Esophagus squamous epithelium (tissue), 4 donors: ENCODE measurements at regions not wholly inside any gene's neighbourhood (a gene's known extent, or its start where the extent isn't known, plus 50 kb on each side); places are given as distances from the start of the nearest gene placed in this dataset.

Source experiments
- CTCF ChIP-seq, 6 experiments: fragments of 450-650 bp in 4 of 6; fragments of 200-600 bp in 2 of 6; sonication (generic) in 2 of 6; IDR thresholded peaks; one replicate each; pipeline ENCODE4 v1.5.1; 2016 to 2019; ENCODE audit warnings: antibody characterized with exemption in 6 of 6, mild to moderate bottlenecking in 4 of 6, moderate library complexity in 4 of 6
- POLR2A ChIP-seq, 4 donors: fragments of 450-650 bp; IDR thresholded peaks; one replicate each; pipeline ENCODE4 v1.6.1; 2017; ENCODE audit warnings: antibody characterized with exemption in 4 of 4, mild to moderate bottlenecking in 4 of 4, moderate library complexity in 3 of 4

- no peak for TF ChIP-seq POLR2A (IDR thresholded peaks at IDR 0.05)
- no peak for TF ChIP-seq CTCF (IDR thresholded peaks at IDR 0.05)
Observed at GRCh38 chr3:72536206-72536877, 311.9 kb downstream of the SHQ1 start.
